DMS53 treated with DMSO at 0.1 percent for 48 hours (cell line): ENCODE measurements at regions not wholly inside any gene's neighbourhood (a gene's known extent, or its start where the extent isn't known, plus 50 kb on each side); places are given as distances from the start of the nearest gene placed in this dataset.
"Not testable (repeated sequence)": the region's sequence is repeated elsewhere in the genome, so short reads cannot be mapped to it uniquely, and the experiment has no call there.

ENCODE experiments used
- DNase-seq: peaks from one replicate; lab custom pipeline; 2025; ENCODE audit not compliant: unreplicated experiment; lab: John Stamatoyannopoulos, UW

GRCh38 chrX:124690495-124690894 lies 344.1 kb downstream of the SH2D1A start:
- no peak for DNase-seq

- DNase-seq, result no peak
Measured at GRCh38 chrX:124699876-124700275, 353.5 kb downstream of the SH2D1A start.

GRCh38 chrX:124717537-124717936 lies 371.2 kb downstream of the SH2D1A start:
- no peak for DNase-seq

- peak; percentile 23 for DNase-seq
Measured at GRCh38 chrX:124719060-124719459, 372.7 kb downstream of the SH2D1A start.

- no peak for DNase-seq
Measured at GRCh38 chrX:124720532-124720931, 374.2 kb downstream of the SH2D1A start.

- no peak for DNase-seq
Measured at GRCh38 chrX:124725502-124725901, 379.1 kb downstream of the SH2D1A start.

GRCh38 chrX:124726292-124726691 lies 379.9 kb downstream of the SH2D1A start:
- DNase-seq, result no peak

GRCh38 chrX:124726881-124727280 lies 380.5 kb downstream of the SH2D1A start:
- no peak for DNase-seq

- DNase-seq, result no peak
Measured at GRCh38 chrX:124736553-124737270, 390.3 kb downstream of the SH2D1A start.

GRCh38 chrX:124737771-124738170 lies 391.4 kb downstream of the SH2D1A start:
- no peak for DNase-seq

- DNase-seq, result no peak
Measured at GRCh38 chrX:124747295-124747694, 400.9 kb downstream of the SH2D1A start.

- no peak for DNase-seq
Measured at GRCh38 chrX:124764354-124764753, 418.0 kb downstream of the SH2D1A start.

GRCh38 chrX:124769166-124769565 lies 422.8 kb downstream of the SH2D1A start:
- DNase-seq, result no peak

GRCh38 chrX:124771292-124771691 lies 424.9 kb downstream of the SH2D1A start:
- DNase-seq, result no peak

GRCh38 chrX:124788253-124788652 lies 441.9 kb downstream of the SH2D1A start:
- not testable (repeated sequence) for DNase-seq

GRCh38 chrX:124789874-124790273 lies 443.5 kb downstream of the SH2D1A start:
- DNase-seq, result not testable (repeated sequence)

- DNase-seq, result no peak
Measured at GRCh38 chrX:124791492-124792095, 445.2 kb downstream of the SH2D1A start.

GRCh38 chrX:124796989-124797388 lies 450.6 kb downstream of the SH2D1A start:
- DNase-seq, result no peak

GRCh38 chrX:124804962-124805361 lies 458.6 kb downstream of the SH2D1A start:
- DNase-seq, result no peak

- no peak for DNase-seq
Measured at GRCh38 chrX:124805486-124805885, 459.1 kb downstream of the SH2D1A start.

GRCh38 chrX:124814106-124814505 lies 467.7 kb downstream of the SH2D1A start:
- no peak for DNase-seq

- DNase-seq, result no peak
Measured at GRCh38 chrX:124818033-124818432, 471.7 kb downstream of the SH2D1A start.

GRCh38 chrX:124818764-124819163 lies 472.4 kb downstream of the SH2D1A start:
- DNase-seq, result no peak
